K562 (cell line): ENCODE measurements at regions not wholly inside any gene's neighbourhood (a gene's known extent, or its start where the extent isn't known, plus 50 kb on each side); places are given as distances from the start of the nearest gene placed in this dataset.

Source experiments
- ATAC-seq: fragments of 200-7000 bp; cut with Tn5 transposase; 3 replicates; pipeline ENCODE4 v1.9.1; 2020; ENCODE audit warnings: moderate library complexity
- BruUV-seq: library from RNA; stranded (reverse); fragments of 400-500 nt; replicated peaks from 2 replicates; lab custom pipeline; 2021; lab: Mats Ljungman, UMichigan
- CTCF ChIA-PET: fragments of 300-600 bp; formaldehyde crosslinking; extraction: SDS; loops from one replicate; lab custom pipeline; 2021; ENCODE audit warnings: low intra/inter-chr PET ratio; lab: Yijun Ruan, JAX
- POLR2A ChIA-PET: fragments of 300-600, 350-650 bp; sonication (Branson Sonifier 250); formaldehyde crosslinking; extraction: SDS; loops from one replicate; lab custom pipeline; 2021; ENCODE audit warnings: antibody characterized with exemption, inconsistent platforms; lab: Yijun Ruan, JAX
- DNase-seq, 4 experiments: peaks; one replicate each; pipeline versions ENCODE4 v3.0.0 to v3.0.0-alpha.2; 2011 to 2018; ENCODE audit warnings: low spot score in 3 of 4, mixed read lengths in 3 of 4; ENCODE audit errors: extremely low read depth in 1 of 4
- FAIRE-seq: peaks from 2 replicates; lab custom pipeline; 2011; peaks lifted over from hg19 to GRCh38; lab: Jason Lieb, UNC
- H2AFZ ChIP-seq: 2 replicates; pipeline ENCODE4 v1.6.0; 2011; ENCODE audit warnings: low read depth, low read length, control low read depth, inconsistent platforms
- H3K27ac ChIP-seq: fragments of 200-600 bp; 3 replicates; pipeline ENCODE4 v1.8.0; 2011; ENCODE audit warnings: low read depth, mild to moderate bottlenecking, control low read depth, inconsistent platforms, low read length, moderate library complexity, mixed read lengths; ENCODE audit errors: extremely low read depth
- H3K27me3 ChIP-seq, 2 experiments: fragments of 300-600 bp in 1 of 2; 2 replicates in 1 of 2; 3 replicates in 1 of 2; pipeline versions ENCODE4 v1.6.0 to v1.8.0; 2011; ENCODE audit warnings: inconsistent platforms in 2 of 2, low read length in 2 of 2, mild to moderate bottlenecking in 1 of 2, mixed read lengths in 1 of 2, moderate library complexity in 1 of 2; ENCODE audit not compliant: control insufficient read depth in 2 of 2, insufficient read depth in 2 of 2
- H3K36me3 ChIP-seq: fragments of 300-600 bp; 3 replicates; pipeline ENCODE4 v1.8.0; 2011; ENCODE audit warnings: mild to moderate bottlenecking, low read length, inconsistent platforms; ENCODE audit not compliant: control insufficient read depth, insufficient read depth
- H3K4me1 ChIP-seq, 2 experiments: fragments of 200-600 bp in 1 of 2; replicated peaks in 1 of 2; 2 replicates in 1 of 2; 3 replicates in 1 of 2; pipeline versions ENCODE4 v1.5.1 to v1.8.0; 2011; ENCODE audit warnings: inconsistent platforms in 2 of 2, low read length in 2 of 2, mild to moderate bottlenecking in 1 of 2, mixed read lengths in 1 of 2, moderate library complexity in 1 of 2; ENCODE audit not compliant: control insufficient read depth in 2 of 2, insufficient read depth in 2 of 2
- H3K4me2 ChIP-seq: 2 replicates; pipeline ENCODE4 v1.6.1; 2011; ENCODE audit warnings: low read length, control low read depth, inconsistent platforms, mixed read lengths; ENCODE audit not compliant: insufficient read depth
- H3K4me3 ChIP-seq: fragments of 200-600 bp; sonication (generic), shearing (Covaris generic); 2 replicates; pipeline ENCODE4 v1.5.1; 2016; ENCODE audit warnings: control low read depth, inconsistent platforms
- H3K79me2 ChIP-seq: fragments of 200-600 bp; 3 replicates; pipeline ENCODE4 v1.8.0; 2011; ENCODE audit warnings: low read length, inconsistent platforms; ENCODE audit not compliant: control insufficient read depth, insufficient read depth
- H3K9ac ChIP-seq, 2 experiments: 2 replicates each; pipeline versions ENCODE4 v1.6.0 to v1.6.1; 2011; ENCODE audit warnings: low read depth in 2 of 2, low read length in 2 of 2, control low read depth in 1 of 2, inconsistent platforms in 1 of 2, mild to moderate bottlenecking in 1 of 2, mixed read lengths in 1 of 2; ENCODE audit not compliant: insufficient read depth in 1 of 2
- H3K9me1 ChIP-seq: one replicate; pipeline ENCODE4 v1.6.0; 2011; ENCODE audit warnings: inconsistent platforms, mild to moderate bottlenecking, low read length, moderate library complexity; ENCODE audit not compliant: control insufficient read depth, insufficient read depth
- H3K9me3 ChIP-seq: replicated peaks from 2 replicates; pipeline ENCODE4 v1.5.1; 2011; ENCODE audit warnings: low read depth, low read length, inconsistent platforms; ENCODE audit not compliant: control insufficient read depth, insufficient read depth
- H4K20me1 ChIP-seq: replicated peaks from 2 replicates; pipeline ENCODE4 v1.6.1; 2011; ENCODE audit warnings: low read length, inconsistent platforms, mixed read lengths; ENCODE audit not compliant: control insufficient read depth, insufficient read depth
- FOXJ3 ChIP-seq: sonication (generic); formaldehyde crosslinking; IDR thresholded peaks from 2 replicates; pipeline ENCODE4 v1.4.0; 2020; ENCODE audit warnings: mild to moderate bottlenecking, missing genetic modification reagents
- HDAC8 ChIP-seq: fragments of 450-650 bp; IDR thresholded peaks from 2 replicates; pipeline ENCODE4 v1.6.1; 2016; ENCODE audit warnings: mild to moderate bottlenecking, missing genetic modification characterization, moderate library complexity, missing compliant biosample characterization
- NR2F6 ChIP-seq: fragments of 450-650 bp; formaldehyde crosslinking; IDR thresholded peaks from 2 replicates; pipeline ENCODE4 v1.4.0; 2020; ENCODE audit warnings: mild to moderate bottlenecking
- RFX5 ChIP-seq: IDR thresholded peaks from 2 replicates; pipeline ENCODE4 v1.6.1; 2011; ENCODE audit warnings: low read depth, mild to moderate bottlenecking, improper control_type of control experiment, low read length
- SRSF3 ChIP-seq: fragments of 200-400 bp; formaldehyde crosslinking; IDR thresholded peaks from 2 replicates; pipeline ENCODE4 v1.6.1; 2016; ENCODE audit warnings: mild to moderate bottlenecking, low read length, moderate library complexity; ENCODE audit not compliant: insufficient read depth
- XRCC3 ChIP-seq: fragments of 450-650 bp; IDR thresholded peaks from 2 replicates; pipeline ENCODE4 v1.6.1; 2017; ENCODE audit warnings: mild to moderate bottlenecking, moderate library complexity
- ZC3H4 ChIP-seq: sonication (generic); formaldehyde crosslinking; IDR thresholded peaks from 2 replicates; pipeline ENCODE4 v1.9.0; 2021; ENCODE audit warnings: missing genetic modification reagents, borderline replicate concordance
- ZNF384 ChIP-seq: IDR thresholded peaks from 2 replicates; pipeline ENCODE4 v1.6.1; 2012; ENCODE audit warnings: low read depth, low read length, improper control_type of control experiment
- ZNF444 ChIP-seq: fragments of 250-450 bp; sonication (Bioruptor Pico); IDR thresholded peaks from 2 replicates; pipeline ENCODE4 v1.4.0; 2020; ENCODE audit warnings: mild to moderate bottlenecking, moderate library complexity
- WGBS: fragments of 100-300 bp; shearing (Covaris generic); methylation state at CpG from one replicate; pipeline ENCODE4 v1.1.6; 2016; ENCODE audit warnings: low coverage, mixed read lengths; ENCODE audit not compliant: insufficient coverage; ENCODE audit errors: missing lambda C conversion rate; 5-methylcytosine and 5-hydroxymethylcytosine counted together
- in situ Hi-C: fragments of 300-500 bp; cut with MboI; formaldehyde crosslinking; loops from 4 replicates; pipeline ENCODE4 v1.15.0; 2018; ENCODE audit warnings: inconsistent platforms, mixed read lengths
- intact Hi-C: fragments of 100-400 bp; cut with micrococcal nuclease; formaldehyde crosslinking; loops from 2 replicates; pipeline ENCODE4 v1.14.2; 2022
- TF ChIP-seq, protein P1 (sequence below): fragments of 250-450 bp; sonication (Bioruptor Pico); IDR thresholded peaks from 2 replicates; pipeline ENCODE4 v1.4.0; 2020
- TF ChIP-seq, protein P2 (sequence below): fragments of 250-450 bp; sonication (Bioruptor Pico); IDR thresholded peaks from 2 replicates; pipeline ENCODE4 v1.5.0; 2020; ENCODE audit warnings: mild to moderate bottlenecking, borderline replicate concordance

DNA sequence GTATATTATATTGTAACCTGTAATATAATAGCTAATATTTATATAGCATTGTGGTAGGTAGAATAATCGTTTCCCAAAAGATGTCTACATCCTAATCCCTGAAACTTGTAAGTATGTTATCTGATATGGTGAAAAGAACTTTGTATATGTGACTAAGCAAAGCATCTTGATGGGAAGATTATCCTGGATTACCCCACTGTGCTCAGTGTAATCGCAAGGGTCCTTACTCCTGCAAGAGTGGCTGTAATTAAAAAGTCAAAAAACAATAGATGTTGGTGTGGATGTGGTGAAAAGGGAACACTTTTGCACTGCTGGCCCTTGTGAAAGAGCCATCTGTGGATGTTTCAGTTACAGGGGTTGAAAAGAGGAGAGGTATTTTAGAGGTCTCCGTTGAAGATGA is 95.2 kb downstream of the EDN1 start:
- H4K20me1 ChIP-seq = no peaks in the 10 kb centered on the region
- no peaks in the 10 kb centered on the region for H3K27me3 ChIP-seq
- no peaks in the 10 kb centered on the region for H3K9me3 ChIP-seq
- ATAC-seq (no peak), FAIRE-seq (no peak), DNase-seq (no peak)
- H3K9ac ChIP-seq = no peak overlapping the region
- no peak overlapping the region for H3K4me2 ChIP-seq
- H3K9me1 ChIP-seq = no peaks in the 10 kb centered on the region
- no peaks in the 10 kb centered on the region for H3K79me2 ChIP-seq
- POLR2A ChIA-PET = no interaction called here
- H3K36me3 ChIP-seq = no peaks in the 10 kb centered on the region
- H3K4me1 ChIP-seq = no peaks in the 10 kb centered on the region
- H3K4me3 ChIP-seq = no peak overlapping the region
- CTCF ChIA-PET = no interaction called here
- in situ Hi-C loops = no loop called here
- H3K27ac ChIP-seq = no peak overlapping the region
- no TSS peak for BruUV-seq
- H2AFZ ChIP-seq = no peak overlapping the region
- intact Hi-C loops = no loop called here
- 0% methylated on average over 3 of the region's 3 CpGs for WGBS
- TF ChIP-seq SRSF3 (no peak), ZC3H4 (CRISPR knock-in tag) (no peak)

DNA sequence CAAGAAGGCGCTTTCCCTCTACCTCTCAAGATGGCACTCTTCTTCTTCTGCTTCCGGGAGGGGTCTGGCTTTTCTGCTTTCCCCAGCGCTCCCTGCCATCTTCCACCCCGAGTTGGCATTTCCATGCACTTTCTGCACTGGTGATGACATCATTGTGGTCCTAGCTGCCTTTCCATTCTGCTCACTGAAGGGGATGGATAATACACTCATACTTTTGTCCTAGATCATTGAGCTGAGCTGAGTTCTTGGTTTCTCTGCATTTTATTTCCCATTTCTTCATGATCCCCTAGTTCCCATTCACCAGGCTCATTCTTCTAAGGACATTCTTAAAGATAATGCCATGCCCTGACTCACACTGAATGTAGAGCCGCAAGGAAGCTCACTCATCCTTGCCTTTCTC is 96.7 kb downstream of the EDN1 start:
- CTCF ChIA-PET = no interaction called here

More for the DNA sequence above, 96.7 kb downstream of the EDN1 start:
- no peaks in the 10 kb centered on the region for H3K9me3 ChIP-seq
- H3K4me2 ChIP-seq = no peak overlapping the region
- no peak overlapping the region for H3K27ac ChIP-seq
- H4K20me1 ChIP-seq = no peaks in the 10 kb centered on the region
- in situ Hi-C loops = no loop called here
- intact Hi-C loops = no loop called here
- no peak for DNase-seq
- no peaks in the 10 kb centered on the region for H3K9me1 ChIP-seq
- no peaks in the 10 kb centered on the region for H3K79me2 ChIP-seq
- H3K27me3 ChIP-seq = no peaks in the 10 kb centered on the region
- no peak overlapping the region for H3K4me3 ChIP-seq
- no peak for ATAC-seq
- TF ChIP-seq ZNF384 = no peak
- TF ChIP-seq HDAC8 (tag) = no peak
- TF ChIP-seq, protein P1, sequence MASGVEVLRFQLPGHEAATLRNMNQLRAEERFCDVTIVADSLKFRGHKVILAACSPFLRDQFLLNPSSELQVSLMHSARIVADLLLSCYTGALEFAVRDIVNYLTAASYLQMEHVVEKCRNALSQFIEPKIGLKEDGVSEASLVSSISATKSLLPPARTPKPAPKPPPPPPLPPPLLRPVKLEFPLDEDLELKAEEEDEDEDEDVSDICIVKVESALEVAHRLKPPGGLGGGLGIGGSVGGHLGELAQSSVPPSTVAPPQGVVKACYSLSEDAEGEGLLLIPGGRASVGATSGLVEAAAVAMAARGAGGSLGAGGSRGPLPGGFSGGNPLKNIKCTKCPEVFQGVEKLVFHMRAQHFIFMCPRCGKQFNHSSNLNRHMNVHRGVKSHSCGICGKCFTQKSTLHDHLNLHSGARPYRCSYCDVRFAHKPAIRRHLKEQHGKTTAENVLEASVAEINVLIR (CRISPR knock-in tag) = no peak
- TF ChIP-seq FOXJ3 (CRISPR knock-in tag) = no peak
- no peak for TF ChIP-seq XRCC3
- TF ChIP-seq, protein P2, sequence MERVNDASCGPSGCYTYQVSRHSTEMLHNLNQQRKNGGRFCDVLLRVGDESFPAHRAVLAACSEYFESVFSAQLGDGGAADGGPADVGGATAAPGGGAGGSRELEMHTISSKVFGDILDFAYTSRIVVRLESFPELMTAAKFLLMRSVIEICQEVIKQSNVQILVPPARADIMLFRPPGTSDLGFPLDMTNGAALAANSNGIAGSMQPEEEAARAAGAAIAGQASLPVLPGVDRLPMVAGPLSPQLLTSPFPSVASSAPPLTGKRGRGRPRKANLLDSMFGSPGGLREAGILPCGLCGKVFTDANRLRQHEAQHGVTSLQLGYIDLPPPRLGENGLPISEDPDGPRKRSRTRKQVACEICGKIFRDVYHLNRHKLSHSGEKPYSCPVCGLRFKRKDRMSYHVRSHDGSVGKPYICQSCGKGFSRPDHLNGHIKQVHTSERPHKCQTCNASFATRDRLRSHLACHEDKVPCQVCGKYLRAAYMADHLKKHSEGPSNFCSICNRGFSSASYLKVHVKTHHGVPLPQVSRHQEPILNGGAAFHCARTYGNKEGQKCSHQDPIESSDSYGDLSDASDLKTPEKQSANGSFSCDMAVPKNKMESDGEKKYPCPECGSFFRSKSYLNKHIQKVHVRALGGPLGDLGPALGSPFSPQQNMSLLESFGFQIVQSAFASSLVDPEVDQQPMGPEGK (CRISPR knock-in tag) = no peak
- no peak for TF ChIP-seq NR2F6 (CRISPR knock-in tag)
- TF ChIP-seq RFX5 = no peak
- no peak for TF ChIP-seq ZNF444 (CRISPR knock-in tag)
- no peak for FAIRE-seq
- H3K36me3 ChIP-seq = no peaks in the 10 kb centered on the region
- H3K9ac ChIP-seq = no peak overlapping the region
- 0% methylated on average over 2 of the region's 5 CpGs for WGBS
- no peaks in the 10 kb centered on the region for H3K4me1 ChIP-seq
- BruUV-seq = no TSS peak
- no peak overlapping the region for H2AFZ ChIP-seq
- POLR2A ChIA-PET = no interaction called here
